GM12875 (cell line): ENCODE measurements at regions not wholly inside any gene's neighbourhood (a gene's known extent, or its start where the extent isn't known, plus 50 kb on each side); places are given as distances from the start of the nearest gene placed in this dataset.

Experiments
- H3K4me3 ChIP-seq: one replicate; pipeline ENCODE4 v1.5.1; 2011; ENCODE audit warnings: low read depth, low read length, control low read depth
- CTCF ChIP-seq: IDR thresholded peaks from 2 replicates; pipeline ENCODE4 v1.5.1; 2011; ENCODE audit warnings: low read depth, mild to moderate bottlenecking, control low read depth, inconsistent platforms, low read length, moderate library complexity, borderline replicate concordance; ENCODE audit not compliant: insufficient read depth

GRCh38 chr2:133884739-133885381 lies 316.6 kb upstream of the NCKAP5 start:
- H3K4me3 ChIP-seq, result no peak overlapping the region
- TF ChIP-seq CTCF, result peak; percentile 32; the same call in 1 of the 2 replicates

GRCh38 chr2:133885847-133886246 lies 317.6 kb upstream of the NCKAP5 start:
- TF ChIP-seq CTCF, result no peak

GRCh38 chr2:133886735-133887675 lies 318.7 kb upstream of the NCKAP5 start:
- H3K4me3 ChIP-seq, result no peak overlapping the region

More at GRCh38 chr2:133885847-133886246, 317.6 kb upstream of the NCKAP5 start:
- no peak overlapping the region for H3K4me3 ChIP-seq

GRCh38 chr2:133887676-133888040 lies 319.4 kb upstream of the NCKAP5 start:
- H3K4me3 ChIP-seq, result no peak overlapping the region
- TF ChIP-seq CTCF, result no peak

More at GRCh38 chr2:133886735-133887675, 318.7 kb upstream of the NCKAP5 start:
- peak; percentile 68 for TF ChIP-seq CTCF

GRCh38 chr2:133888107-133888506 lies 319.8 kb upstream of the NCKAP5 start:
- no peak overlapping the region for H3K4me3 ChIP-seq
- no peak for TF ChIP-seq CTCF

- no peak overlapping the region for H3K4me3 ChIP-seq
- TF ChIP-seq CTCF, result no peak
Observed at GRCh38 chr2:133888621-133889219, 320.5 kb upstream of the NCKAP5 start.
